ENCODE measurements at regions not wholly inside any gene's neighbourhood (a gene's known extent, or its start where the extent isn't known, plus 50 kb on each side); places are given as distances from the start of the nearest gene placed in this dataset.

- Histone ChIP-seq H3K4me3 (ENCODE audit: control insufficient read depth in 1 of 2, extremely low read depth in 1 of 2, low read length in 1 of 2) (no peak overlapping the region), H3K36me3 (ENCODE audit: control insufficient read depth in 2 of 2, extremely low read depth in 1 of 2, insufficient read depth in 1 of 2, low read length in 1 of 2) (no peaks in the 10 kb centered on the region), H3K4me1 (ENCODE audit: control insufficient read depth in 1 of 2, extremely low read depth in 1 of 2, insufficient read depth in 2 of 2, low read length in 2 of 2) (no peaks in the 10 kb centered on the region), H3K9me3 (no peaks in the 10 kb centered on the region), H3K27ac (ENCODE audit: low read length) (no peak overlapping the region), H3K27me3 (replicated peaks in 1 of 2; ENCODE audit: control insufficient read depth in 2 of 2, extremely low read depth in 1 of 2, insufficient read depth in 2 of 2, low read length in 1 of 2) (no peaks in the 10 kb centered on the region)
- Mint-ChIP-seq H3K27ac (no peak overlapping the region), H3K4me3 (no peak overlapping the region), H3K36me3 (no peaks in the 10 kb centered on the region), H3K9me3 (peaks cover 3 to 12% (median 8%) of the 10 kb centered on the region in 3 donors), H3K4me1 (no peaks in the 10 kb centered on the region), H3K27me3 (no peaks in the 10 kb centered on the region)
- ChIA-PET CTCF (no interaction called here), POLR2A (no interaction called here)
- ATAC-seq (replicated peaks in 1 of 4), result no peak
- no peak for DNase-seq
- WGBS (ENCODE audit: insufficient coverage), result 100% methylated on average over 2 of the region's 4 CpGs
These were observed 600.6 kb upstream of the PCDH10 start for GRCh38 chr4:132548463-132548862.

- Mint-ChIP-seq H3K36me3 (no peaks in the 10 kb centered on the region), H3K9me3 (peaks cover 1 to 29% (median 10%) of the 10 kb centered on the region in 3 donors), H3K27me3 (no peaks in the 10 kb centered on the region), H3K4me1 (no peaks in the 10 kb centered on the region), H3K27ac (no peak overlapping the region), H3K4me3 (no peak overlapping the region)
- POLR2A ChIA-PET, result no interaction called here
- H3K9me3 ChIP-seq, result no peaks in the 10 kb centered on the region
- DNase-seq (no peak), ATAC-seq (replicated peaks in 1 of 4) (no peak)
- CTCF ChIA-PET, result no interaction called here
- no peak overlapping the region for H3K4me3 ChIP-seq (ENCODE audit: control insufficient read depth in 1 of 2, extremely low read depth in 1 of 2, low read length in 1 of 2)
- no peaks in the 10 kb centered on the region for H3K27me3 ChIP-seq (replicated peaks in 1 of 2; ENCODE audit: control insufficient read depth in 2 of 2, extremely low read depth in 1 of 2, insufficient read depth in 2 of 2, low read length in 1 of 2)
- WGBS (ENCODE audit: insufficient coverage), result no CpG with 5 or more reads among the region's 3 CpGs
- no peaks in the 10 kb centered on the region for H3K4me1 ChIP-seq (ENCODE audit: control insufficient read depth in 1 of 2, extremely low read depth in 1 of 2, insufficient read depth in 2 of 2, low read length in 2 of 2)
- no peak overlapping the region for H3K27ac ChIP-seq (ENCODE audit: low read length)
- no peaks in the 10 kb centered on the region for H3K36me3 ChIP-seq (ENCODE audit: control insufficient read depth in 2 of 2, extremely low read depth in 1 of 2, insufficient read depth in 1 of 2, low read length in 1 of 2)
These were observed 592.8 kb upstream of the PCDH10 start for GRCh38 chr4:132556316-132556715.

GRCh38 chr4:132557660-132558059 lies 591.4 kb upstream of the PCDH10 start:
- ATAC-seq (replicated peaks in 1 of 4) (no peak), DNase-seq (no peak)
- H3K36me3 ChIP-seq (ENCODE audit: control insufficient read depth in 2 of 2, extremely low read depth in 1 of 2, insufficient read depth in 1 of 2, low read length in 1 of 2), result no peaks in the 10 kb centered on the region
- no peaks in the 10 kb centered on the region for H3K27me3 Mint-ChIP-seq
- no peak overlapping the region for H3K27ac ChIP-seq (ENCODE audit: low read length)
- ChIA-PET CTCF (no interaction called here), POLR2A (no interaction called here)
- H3K9me3 Mint-ChIP-seq, result peaks cover 1 to 27% (median 7%) of the 10 kb centered on the region in 3 donors
- no peaks in the 10 kb centered on the region for H3K27me3 ChIP-seq (replicated peaks in 1 of 2; ENCODE audit: control insufficient read depth in 2 of 2, extremely low read depth in 1 of 2, insufficient read depth in 2 of 2, low read length in 1 of 2)
- no peaks in the 10 kb centered on the region for H3K4me1 Mint-ChIP-seq
- no peaks in the 10 kb centered on the region for H3K36me3 Mint-ChIP-seq
- H3K4me1 ChIP-seq (ENCODE audit: control insufficient read depth in 1 of 2, extremely low read depth in 1 of 2, insufficient read depth in 2 of 2, low read length in 2 of 2), result no peaks in the 10 kb centered on the region
- H3K9me3 ChIP-seq, result no peaks in the 10 kb centered on the region
- H3K4me3 Mint-ChIP-seq, result no peak overlapping the region
- H3K27ac Mint-ChIP-seq, result no peak overlapping the region
- no peak overlapping the region for H3K4me3 ChIP-seq (ENCODE audit: control insufficient read depth in 1 of 2, extremely low read depth in 1 of 2, low read length in 1 of 2)

GRCh38 chr4:132564920-132565319 lies 584.2 kb upstream of the PCDH10 start:
- DNase-seq, result no peak
- Histone ChIP-seq H3K27ac (ENCODE audit: low read length) (no peak overlapping the region), H3K4me1 (ENCODE audit: control insufficient read depth in 1 of 2, extremely low read depth in 1 of 2, insufficient read depth in 2 of 2, low read length in 2 of 2) (no peaks in the 10 kb centered on the region), H3K36me3 (ENCODE audit: control insufficient read depth in 2 of 2, extremely low read depth in 1 of 2, insufficient read depth in 1 of 2, low read length in 1 of 2) (no peaks in the 10 kb centered on the region), H3K4me3 (ENCODE audit: control insufficient read depth in 1 of 2, extremely low read depth in 1 of 2, low read length in 1 of 2) (no peak overlapping the region), H3K9me3 (no peaks in the 10 kb centered on the region), H3K27me3 (replicated peaks in 1 of 2; ENCODE audit: control insufficient read depth in 2 of 2, extremely low read depth in 1 of 2, insufficient read depth in 2 of 2, low read length in 1 of 2) (no peaks in the 10 kb centered on the region)
- WGBS (ENCODE audit: insufficient coverage), result 100% methylated on average over 1 of the region's 1 CpG
- peaks cover 2 to 12% (median 9%) of the 10 kb centered on the region in 3 donors for H3K9me3 Mint-ChIP-seq
- no peaks in the 10 kb centered on the region for H3K36me3 Mint-ChIP-seq
- no peaks in the 10 kb centered on the region for H3K27me3 Mint-ChIP-seq
- POLR2A ChIA-PET, result no interaction called here
- ATAC-seq (replicated peaks in 1 of 4), result no peak
- CTCF ChIA-PET, result no interaction called here
- H3K4me3 Mint-ChIP-seq, result no peak overlapping the region
- H3K27ac Mint-ChIP-seq, result no peak overlapping the region
- no peaks in the 10 kb centered on the region for H3K4me1 Mint-ChIP-seq

- Mint-ChIP-seq H3K27ac (no peak overlapping the region), H3K4me3 (no peak overlapping the region), H3K36me3 (no peaks in the 10 kb centered on the region), H3K9me3 (peaks cover 2 to 13% (median 9%) of the 10 kb centered on the region in 3 donors), H3K27me3 (no peaks in the 10 kb centered on the region), H3K4me1 (no peaks in the 10 kb centered on the region)
- Histone ChIP-seq H3K27ac (ENCODE audit: low read length) (no peak overlapping the region), H3K4me3 (ENCODE audit: control insufficient read depth in 1 of 2, extremely low read depth in 1 of 2, low read length in 1 of 2) (no peak overlapping the region), H3K9me3 (no peaks in the 10 kb centered on the region), H3K4me1 (ENCODE audit: control insufficient read depth in 1 of 2, extremely low read depth in 1 of 2, insufficient read depth in 2 of 2, low read length in 2 of 2) (no peaks in the 10 kb centered on the region), H3K36me3 (ENCODE audit: control insufficient read depth in 2 of 2, extremely low read depth in 1 of 2, insufficient read depth in 1 of 2, low read length in 1 of 2) (no peaks in the 10 kb centered on the region), H3K27me3 (replicated peaks in 1 of 2; ENCODE audit: control insufficient read depth in 2 of 2, extremely low read depth in 1 of 2, insufficient read depth in 2 of 2, low read length in 1 of 2) (no peaks in the 10 kb centered on the region)
- ATAC-seq (replicated peaks in 1 of 4) (no peak), DNase-seq (no peak)
- POLR2A ChIA-PET, result no interaction called here
- CTCF ChIA-PET, result no interaction called here
- 86% methylated on average over 1 of the region's 2 CpGs for WGBS (ENCODE audit: insufficient coverage)
These were observed 583.6 kb upstream of the PCDH10 start for GRCh38 chr4:132565542-132565941.

- no peaks in the 10 kb centered on the region for H3K36me3 Mint-ChIP-seq
- no peaks in the 10 kb centered on the region for H3K4me1 ChIP-seq (ENCODE audit: control insufficient read depth in 1 of 2, extremely low read depth in 1 of 2, insufficient read depth in 2 of 2, low read length in 2 of 2)
- H3K4me3 Mint-ChIP-seq, result no peak overlapping the region
- H3K27me3 ChIP-seq (replicated peaks in 1 of 2; ENCODE audit: control insufficient read depth in 2 of 2, extremely low read depth in 1 of 2, insufficient read depth in 2 of 2, low read length in 1 of 2), result no peaks in the 10 kb centered on the region
- 75% methylated on average over 3 of the region's 6 CpGs for WGBS (ENCODE audit: insufficient coverage)
- no peak overlapping the region for H3K27ac ChIP-seq (ENCODE audit: low read length)
- ATAC-seq (replicated peaks in 1 of 4) (no peak), DNase-seq (no peak)
- no peaks in the 10 kb centered on the region for H3K27me3 Mint-ChIP-seq
- ChIA-PET POLR2A (no interaction called here), CTCF (no interaction called here)
- H3K36me3 ChIP-seq (ENCODE audit: control insufficient read depth in 2 of 2, extremely low read depth in 1 of 2, insufficient read depth in 1 of 2, low read length in 1 of 2), result no peaks in the 10 kb centered on the region
- peaks cover 3 to 17% (median 4%) of the 10 kb centered on the region in 3 donors for H3K9me3 Mint-ChIP-seq
- H3K9me3 ChIP-seq, result no peaks in the 10 kb centered on the region
- no peak overlapping the region for H3K27ac Mint-ChIP-seq
- no peaks in the 10 kb centered on the region for H3K4me1 Mint-ChIP-seq
- H3K4me3 ChIP-seq (ENCODE audit: control insufficient read depth in 1 of 2, extremely low read depth in 1 of 2, low read length in 1 of 2), result no peak overlapping the region
These were observed 576.9 kb upstream of the PCDH10 start for GRCh38 chr4:132572210-132572609.

- ATAC-seq (replicated peaks in 1 of 4) (no peak), DNase-seq (no peak)
- Histone ChIP-seq H3K4me1 (ENCODE audit: control insufficient read depth in 1 of 2, extremely low read depth in 1 of 2, insufficient read depth in 2 of 2, low read length in 2 of 2) (no peaks in the 10 kb centered on the region), H3K4me3 (ENCODE audit: control insufficient read depth in 1 of 2, extremely low read depth in 1 of 2, low read length in 1 of 2) (no peak overlapping the region), H3K9me3 (no peaks in the 10 kb centered on the region), H3K27me3 (replicated peaks in 1 of 2; ENCODE audit: control insufficient read depth in 2 of 2, extremely low read depth in 1 of 2, insufficient read depth in 2 of 2, low read length in 1 of 2) (no peaks in the 10 kb centered on the region), H3K27ac (ENCODE audit: low read length) (no peak overlapping the region), H3K36me3 (ENCODE audit: control insufficient read depth in 2 of 2, extremely low read depth in 1 of 2, insufficient read depth in 1 of 2, low read length in 1 of 2) (no peaks in the 10 kb centered on the region)
- peaks cover 0 to 6% (median 3%) of the 10 kb centered on the region in 3 donors for H3K9me3 Mint-ChIP-seq
- no peaks in the 10 kb centered on the region for H3K27me3 Mint-ChIP-seq
- no peaks in the 10 kb centered on the region for H3K4me1 Mint-ChIP-seq
- H3K4me3 Mint-ChIP-seq, result no peak overlapping the region
- H3K36me3 Mint-ChIP-seq, result no peaks in the 10 kb centered on the region
- POLR2A ChIA-PET, result no interaction called here
- CTCF ChIA-PET, result interaction anchor here in 1 of 2 donors (0.6 kb wide), 1 partner anchor 39 kb away, joined by 7 read pairs; no protein-coding TSS in a partner anchor
- no peak overlapping the region for H3K27ac Mint-ChIP-seq
These were observed 561.5 kb upstream of the PCDH10 start for GRCh38 chr4:132587626-132588025.

Measured in T-cell (primary cell).